Esophagus muscularis mucosa (tissue), 4 donors: ENCODE measurements at regions not wholly inside any gene's neighbourhood (a gene's known extent, or its start where the extent isn't known, plus 50 kb on each side); places are given as distances from the start of the nearest gene placed in this dataset.

Experiments used
- DNase-seq: peaks from one replicate; pipeline ENCODE4 v3.0.0-alpha.2; 2017; ENCODE audit errors: extremely low spot score
- H3K27ac ChIP-seq, 4 donors: fragments of 200-600 bp; sonication (generic); replicated peaks in 1 of 4; 1 replicate in 3 of 4; 2 replicates in 1 of 4; pipeline ENCODE4 v1.5.1; 2016 to 2019; ENCODE audit warnings: mild to moderate bottlenecking in 1 of 4
- H3K27me3 ChIP-seq, 4 donors: fragments of 200-600 bp; sonication (generic); one replicate each; pipeline versions ENCODE4 v1.5.1 to v1.6.0; 2016 to 2019
- H3K36me3 ChIP-seq, 4 donors: fragments of 200-600 bp; sonication (generic); one replicate each; pipeline ENCODE4 v1.5.1; 2016 to 2019
- H3K4me1 ChIP-seq, 4 donors: fragments of 200-600 bp; sonication (generic); one replicate each; pipeline ENCODE4 v1.5.1; 2016 to 2019
- H3K4me3 ChIP-seq, 4 donors: fragments of 200-600 bp; sonication (generic); 1 replicate in 2 of 4; 2 replicates in 2 of 4; pipeline ENCODE4 v1.5.1; 2016 to 2019; ENCODE audit warnings: mild to moderate bottlenecking in 4 of 4, moderate library complexity in 1 of 4
- H3K9me3 ChIP-seq, 4 donors: fragments of 200-600 bp; sonication (generic); 1 replicate in 3 of 4; 2 replicates in 1 of 4; pipeline ENCODE4 v1.5.1; 2016 to 2019
- CTCF ChIP-seq, 3 experiments: fragments of 200-600 bp in 2 of 3; fragments of 450-650 bp in 1 of 3; sonication (generic) in 2 of 3; IDR thresholded peaks; one replicate each; pipeline ENCODE4 v1.5.1; 2017 to 2019; ENCODE audit warnings: antibody characterized with exemption in 3 of 3, mild to moderate bottlenecking in 2 of 3, moderate library complexity in 1 of 3
- EP300 ChIP-seq: sonication (generic); formaldehyde crosslinking; IDR thresholded peaks from one replicate; pipeline ENCODE4 v1.6.1; 2017; ENCODE audit warnings: antibody characterized with exemption
- POLR2A ChIP-seq: fragments of 450-650 bp; IDR thresholded peaks from one replicate; pipeline ENCODE4 v1.6.1; 2017; ENCODE audit warnings: antibody characterized with exemption, moderate library complexity, mild to moderate bottlenecking, low read depth
- POLR2AphosphoS5 ChIP-seq, 2 donors: sonication (generic); formaldehyde crosslinking; IDR thresholded peaks; one replicate each; pipeline ENCODE4 v1.6.1; 2017; ENCODE audit warnings: antibody characterized with exemption in 2 of 2
- WGBS: methylation state at CpG from one replicate; pipeline ENCODE4 v1.1.5; 2018; 5-methylcytosine and 5-hydroxymethylcytosine counted together
- intact Hi-C: fragments of 100-400 bp; cut with DNase I; formaldehyde crosslinking; loops from one replicate; pipeline ENCODE4 v1.15.1; 2023

DNA sequence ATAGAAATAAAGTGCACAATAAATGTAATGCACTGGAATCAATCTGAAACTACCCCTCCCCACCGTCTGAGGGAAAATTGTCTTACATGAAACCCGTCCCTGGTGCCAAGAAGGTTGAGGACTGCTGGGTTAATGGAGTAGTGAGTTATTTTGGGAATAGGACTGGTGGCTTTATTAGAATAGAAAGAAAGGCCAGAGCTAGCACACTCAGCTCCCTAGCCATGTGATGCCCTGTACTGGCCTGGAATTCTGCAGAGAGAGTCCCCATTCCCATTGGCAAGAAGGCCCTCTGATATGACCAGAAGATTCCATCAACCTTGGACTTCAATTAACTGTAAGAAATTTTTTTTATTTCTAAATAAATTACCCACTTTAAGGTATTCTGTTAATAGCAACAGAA lies 393.5 kb upstream of the PCDH9 start:
- intact Hi-C loops, result no loop called here
- TF ChIP-seq POLR2A, result no peak
- no peak for TF ChIP-seq POLR2AphosphoS5 (IDR thresholded peaks at IDR 0.05)
- TF ChIP-seq CTCF (IDR thresholded peaks at IDR 0.05), result no peak
- no peak for TF ChIP-seq EP300
- WGBS, result 89% methylated on average over 2 of the region's 2 CpGs

DNA sequence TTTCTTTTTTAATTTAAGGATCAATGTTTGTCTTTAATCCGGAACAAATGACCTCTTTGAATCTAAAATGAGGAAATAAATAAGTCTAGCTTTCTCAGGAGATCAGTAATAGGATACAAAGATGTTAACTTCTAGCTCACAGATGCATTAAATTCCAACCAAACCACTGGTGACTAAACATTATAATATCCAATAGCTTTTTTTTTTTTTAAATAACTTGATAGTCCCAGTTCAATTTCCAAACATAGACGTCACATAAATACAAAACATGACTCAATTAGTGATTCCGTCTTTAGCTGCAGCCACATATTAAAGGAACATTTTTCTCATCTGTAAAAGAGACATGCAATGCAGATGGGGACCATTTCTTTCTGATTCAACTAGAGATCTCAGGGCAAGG lies 390.5 kb upstream of the PCDH9 start:
- no peak overlapping the region for H3K27ac ChIP-seq
- no peak for TF ChIP-seq CTCF (IDR thresholded peaks at IDR 0.05)
- TF ChIP-seq POLR2A, result no peak
- no peak for TF ChIP-seq POLR2AphosphoS5 (IDR thresholded peaks at IDR 0.05)
- no peak for TF ChIP-seq EP300
- H3K36me3 ChIP-seq, result no peaks in the 10 kb centered on the region
- WGBS, result 74% methylated on average over 3 of the region's 3 CpGs
- DNase-seq, result no peak
- intact Hi-C loops, result no loop called here
- H3K4me1 ChIP-seq, result no peaks in the 10 kb centered on the region
- no peaks in the 10 kb centered on the region for H3K27me3 ChIP-seq
- H3K4me3 ChIP-seq, result no peak overlapping the region
- no peaks in the 10 kb centered on the region for H3K9me3 ChIP-seq

More for the DNA sequence above, 393.5 kb upstream of the PCDH9 start:
- Histone ChIP-seq H3K27me3 (no peaks in the 10 kb centered on the region), H3K36me3 (no peaks in the 10 kb centered on the region), H3K27ac (no peak overlapping the region), H3K4me3 (no peak overlapping the region), H3K9me3 (no peaks in the 10 kb centered on the region), H3K4me1 (no peaks in the 10 kb centered on the region)
- no peak for DNase-seq

- 57% methylated on average over 2 of the region's 2 CpGs for WGBS
- Histone ChIP-seq H3K27ac (no peak overlapping the region), H3K9me3 (no peaks in the 10 kb centered on the region), H3K4me3 (no peak overlapping the region), H3K36me3 (no peaks in the 10 kb centered on the region), H3K27me3 (no peaks in the 10 kb centered on the region), H3K4me1 (no peaks in the 10 kb centered on the region)
- no peak for TF ChIP-seq CTCF (IDR thresholded peaks at IDR 0.05)
- no peak for TF ChIP-seq POLR2AphosphoS5 (IDR thresholded peaks at IDR 0.05)
- no peak for TF ChIP-seq EP300
- no peak for TF ChIP-seq POLR2A
- DNase-seq, result no peak
- intact Hi-C loops, result no loop called here
These were observed 389.9 kb upstream of the PCDH9 start for GRCh38 chr13:67619995-67620380.

- intact Hi-C loops, result no loop called here
- no peak for TF ChIP-seq EP300
These were observed 389.3 kb upstream of the PCDH9 start for GRCh38 chr13:67619351-67619994.

DNA sequence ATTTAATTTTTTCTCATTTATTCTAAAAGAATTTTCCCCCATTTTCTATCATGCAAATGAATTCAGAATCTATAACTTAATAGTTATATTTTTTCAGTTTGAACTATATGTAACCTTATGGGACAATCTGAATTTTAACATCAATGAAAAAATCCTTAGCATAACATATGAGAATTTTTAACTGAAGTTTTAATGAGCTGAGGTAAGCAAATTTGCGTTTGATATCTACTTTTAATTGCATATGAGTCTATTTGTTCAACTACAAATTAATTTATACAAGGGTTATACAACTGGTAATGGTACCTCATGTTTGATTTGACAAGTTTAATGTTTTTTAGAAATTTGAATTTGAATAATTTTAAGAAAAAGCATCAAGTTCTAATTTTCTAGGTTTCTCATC lies 384.4 kb upstream of the PCDH9 start:
- intact Hi-C loops, result no loop called here
- WGBS, result 88% methylated on average over 1 of the region's 1 CpG
- TF ChIP-seq CTCF (IDR thresholded peaks at IDR 0.05), result no peak
- TF ChIP-seq EP300, result no peak
- TF ChIP-seq POLR2A, result no peak
- TF ChIP-seq POLR2AphosphoS5 (IDR thresholded peaks at IDR 0.05), result no peak
- H3K4me1 ChIP-seq, result no peaks in the 10 kb centered on the region
- no peaks in the 10 kb centered on the region for H3K27me3 ChIP-seq
- no peak overlapping the region for H3K4me3 ChIP-seq
- H3K36me3 ChIP-seq, result no peaks in the 10 kb centered on the region
- no peak for DNase-seq
- no peaks in the 10 kb centered on the region for H3K9me3 ChIP-seq
- H3K27ac ChIP-seq, result no peak overlapping the region

More at GRCh38 chr13:67619351-67619994, 389.3 kb upstream of the PCDH9 start:
- H3K36me3 ChIP-seq, result no peaks in the 10 kb centered on the region
- no peaks in the 10 kb centered on the region for H3K9me3 ChIP-seq
- H3K4me3 ChIP-seq, result no peak overlapping the region
- no peak for DNase-seq
- H3K4me1 ChIP-seq, result no peaks in the 10 kb centered on the region
- H3K27ac ChIP-seq, result no peak overlapping the region
- H3K27me3 ChIP-seq, result no peaks in the 10 kb centered on the region
